Neural crest cell (in vitro differentiated cells): ENCODE measurements at regions not wholly inside any gene's neighbourhood (a gene's known extent, or its start where the extent isn't known, plus 50 kb on each side); places are given as distances from the start of the nearest gene placed in this dataset.

Source experiments
- DNase-seq: peaks from one replicate; pipeline ENCODE4 v3.0.0; 2021; ENCODE audit warnings: low read depth, mixed read lengths, low spot score
- H3K27ac Mint-ChIP-seq: one replicate; pipeline ENCODE4 v1.8.0; 2021; ENCODE audit warnings: mild to moderate bottlenecking, mixed read lengths; ENCODE audit not compliant: unreplicated experiment
- H3K27me3 Mint-ChIP-seq: 2 replicates; pipeline ENCODE4 v1.8.0; 2021; ENCODE audit warnings: low read depth, mild to moderate bottlenecking, mixed read lengths
- H3K36me3 Mint-ChIP-seq: 2 replicates; pipeline ENCODE4 v1.8.0; 2021; ENCODE audit warnings: low read depth, mild to moderate bottlenecking, mixed read lengths
- H3K4me1 Mint-ChIP-seq: 2 replicates; pipeline ENCODE4 v1.8.0; 2021; ENCODE audit warnings: mixed read lengths
- H3K4me3 Mint-ChIP-seq: one replicate; pipeline ENCODE4 v1.8.0; 2021; ENCODE audit warnings: mild to moderate bottlenecking, mixed read lengths
- H3K9me3 Mint-ChIP-seq: 2 replicates; pipeline ENCODE4 v1.8.0; 2021; ENCODE audit warnings: mixed read lengths
- TF ChIP-seq, protein P1 (sequence below): fragments of 200-600 bp; sonication (generic); conservative IDR thresholded peaks from 2 replicates; pipeline ENCODE4 v1.5.0; 2021; ENCODE audit warnings: antibody characterized with exemption, mild to moderate bottlenecking

DNA sequence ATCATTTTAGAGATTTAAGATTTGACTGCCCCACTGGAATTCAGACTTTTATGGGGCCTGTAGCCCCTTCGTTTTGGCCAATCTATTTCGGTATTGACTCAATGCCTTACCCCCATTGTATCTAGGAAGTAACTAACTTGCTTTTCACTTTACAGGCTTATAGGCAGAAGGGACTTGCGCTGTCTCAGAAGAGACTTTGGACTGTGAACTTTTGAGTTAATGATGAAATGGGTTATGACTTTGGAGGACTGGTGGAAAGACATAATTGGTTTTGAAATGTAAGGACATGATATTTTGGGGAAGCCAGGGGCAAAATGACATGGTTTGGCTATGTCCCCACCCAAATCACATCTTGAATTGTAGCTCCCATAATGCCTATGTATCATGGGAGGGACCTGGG, 463.0 kb upstream of the KLHL1 start:
- Mint-ChIP-seq H3K36me3 (no peaks in the 10 kb centered on the region), H3K9me3 (no peaks in the 10 kb centered on the region), H3K4me3 (no peak overlapping the region), H3K27me3 (no peaks in the 10 kb centered on the region), H3K27ac (no peak overlapping the region), H3K4me1 (no peaks in the 10 kb centered on the region)
- TF ChIP-seq, protein P1, sequence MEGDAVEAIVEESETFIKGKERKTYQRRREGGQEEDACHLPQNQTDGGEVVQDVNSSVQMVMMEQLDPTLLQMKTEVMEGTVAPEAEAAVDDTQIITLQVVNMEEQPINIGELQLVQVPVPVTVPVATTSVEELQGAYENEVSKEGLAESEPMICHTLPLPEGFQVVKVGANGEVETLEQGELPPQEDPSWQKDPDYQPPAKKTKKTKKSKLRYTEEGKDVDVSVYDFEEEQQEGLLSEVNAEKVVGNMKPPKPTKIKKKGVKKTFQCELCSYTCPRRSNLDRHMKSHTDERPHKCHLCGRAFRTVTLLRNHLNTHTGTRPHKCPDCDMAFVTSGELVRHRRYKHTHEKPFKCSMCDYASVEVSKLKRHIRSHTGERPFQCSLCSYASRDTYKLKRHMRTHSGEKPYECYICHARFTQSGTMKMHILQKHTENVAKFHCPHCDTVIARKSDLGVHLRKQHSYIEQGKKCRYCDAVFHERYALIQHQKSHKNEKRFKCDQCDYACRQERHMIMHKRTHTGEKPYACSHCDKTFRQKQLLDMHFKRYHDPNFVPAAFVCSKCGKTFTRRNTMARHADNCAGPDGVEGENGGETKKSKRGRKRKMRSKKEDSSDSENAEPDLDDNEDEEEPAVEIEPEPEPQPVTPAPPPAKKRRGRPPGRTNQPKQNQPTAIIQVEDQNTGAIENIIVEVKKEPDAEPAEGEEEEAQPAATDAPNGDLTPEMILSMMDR, result no peak
- DNase-seq, result no peak

DNA sequence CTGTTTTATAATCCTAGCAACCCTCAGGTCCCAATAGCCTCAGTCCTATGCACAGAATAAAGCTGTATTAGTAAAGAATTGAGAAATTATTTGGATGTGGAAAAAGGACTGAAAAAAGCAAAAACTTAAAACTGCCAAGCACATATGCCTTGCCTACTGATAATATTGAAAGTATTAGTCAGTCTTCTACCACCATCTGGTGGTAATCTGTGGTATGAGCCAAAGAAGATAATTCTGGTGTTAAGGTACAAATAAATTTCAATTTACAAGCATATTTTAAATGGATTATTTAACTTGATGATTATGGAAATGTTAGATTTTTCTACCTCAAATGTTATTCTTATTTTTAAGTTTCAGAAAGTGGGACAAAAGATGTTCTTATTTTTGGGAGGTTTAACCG, 460.3 kb upstream of the KLHL1 start:
- Mint-ChIP-seq H3K27ac (no peak overlapping the region), H3K4me1 (no peaks in the 10 kb centered on the region), H3K36me3 (no peaks in the 10 kb centered on the region), H3K27me3 (no peaks in the 10 kb centered on the region), H3K4me3 (no peak overlapping the region), H3K9me3 (no peaks in the 10 kb centered on the region)
- peak; percentile 12 for DNase-seq
- TF ChIP-seq, protein P1, result peak; percentile 94

DNA sequence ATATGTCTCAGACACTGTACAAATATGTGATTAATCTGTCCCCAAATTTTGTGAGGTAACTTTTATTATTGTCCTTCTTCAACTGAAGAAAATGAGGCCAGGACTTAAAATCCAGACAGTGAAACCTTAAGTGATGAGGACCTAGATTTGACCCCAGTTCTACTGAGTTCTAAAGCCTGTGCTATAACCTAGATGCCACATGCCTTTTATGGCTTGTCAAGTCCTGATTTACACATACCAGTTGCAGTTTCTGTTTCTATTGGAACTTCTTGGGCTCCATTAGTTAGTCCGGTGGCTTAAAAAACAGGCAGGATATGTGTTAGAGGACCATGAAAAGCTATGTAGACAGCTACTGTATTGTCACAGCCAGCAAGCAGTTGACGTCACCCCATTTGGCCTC, 436.5 kb upstream of the KLHL1 start:
- H3K9me3 Mint-ChIP-seq, result no peaks in the 10 kb centered on the region
- TF ChIP-seq, protein P1, result no peak
- no peak for DNase-seq
- no peak overlapping the region for H3K27ac Mint-ChIP-seq
- peaks cover 4% of the 10 kb centered on the region for H3K4me1 Mint-ChIP-seq
- no peak overlapping the region for H3K4me3 Mint-ChIP-seq
- no peaks in the 10 kb centered on the region for H3K27me3 Mint-ChIP-seq
- no peaks in the 10 kb centered on the region for H3K36me3 Mint-ChIP-seq

DNA sequence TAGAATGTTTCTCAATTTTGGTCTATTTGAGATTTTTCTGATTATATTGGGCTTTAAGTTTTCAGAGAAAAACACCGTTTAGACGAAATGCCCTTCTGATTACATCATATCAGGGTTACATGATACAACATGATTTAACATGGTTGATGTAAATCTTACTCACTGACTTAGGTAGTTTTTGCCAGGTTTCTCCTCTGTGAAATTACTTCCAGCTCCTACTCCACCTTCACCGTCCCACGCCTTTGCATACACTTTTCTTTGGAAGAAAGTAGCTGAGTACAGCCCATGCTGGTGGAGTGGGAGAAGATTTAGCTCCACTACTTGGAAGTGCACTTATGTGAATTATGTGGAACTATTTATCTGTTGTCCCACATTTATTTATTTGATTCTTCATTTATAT, 433.2 kb upstream of the KLHL1 start:
- no peaks in the 10 kb centered on the region for H3K36me3 Mint-ChIP-seq
- H3K9me3 Mint-ChIP-seq, result peaks cover 3% of the 10 kb centered on the region
- no peaks in the 10 kb centered on the region for H3K27me3 Mint-ChIP-seq
- no peak overlapping the region for H3K4me3 Mint-ChIP-seq
- TF ChIP-seq, protein P1, result no peak
- H3K4me1 Mint-ChIP-seq, result peaks cover 4% of the 10 kb centered on the region
- H3K27ac Mint-ChIP-seq, result no peak overlapping the region
- DNase-seq, result no peak

DNA sequence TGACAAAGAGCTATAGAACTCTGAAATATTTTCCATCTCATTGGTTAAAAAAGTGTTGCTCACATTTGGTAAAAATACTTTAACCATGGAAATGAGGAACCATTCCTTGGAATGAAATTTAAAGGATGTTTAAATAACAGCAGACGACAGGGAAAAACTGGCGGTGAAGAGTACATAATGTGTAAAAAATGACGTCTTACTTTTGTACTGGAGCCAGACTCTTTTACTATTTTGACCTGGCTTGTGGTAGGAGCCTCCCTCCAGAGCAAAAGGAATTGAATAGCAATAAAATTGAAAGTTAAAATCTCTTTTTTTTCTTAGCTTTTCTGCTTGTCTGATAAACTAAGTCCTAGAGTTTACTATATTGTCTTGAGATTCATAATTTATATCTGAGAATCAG, 426.2 kb upstream of the KLHL1 start:
- DNase-seq, result no peak
- H3K27ac Mint-ChIP-seq, result no peak overlapping the region
- peaks cover 7% of the 10 kb centered on the region for H3K4me1 Mint-ChIP-seq
- no peaks in the 10 kb centered on the region for H3K27me3 Mint-ChIP-seq
- H3K36me3 Mint-ChIP-seq, result no peaks in the 10 kb centered on the region
- peaks cover 3% of the 10 kb centered on the region for H3K9me3 Mint-ChIP-seq
- TF ChIP-seq, protein P1, result no peak
- no peak overlapping the region for H3K4me3 Mint-ChIP-seq

DNA sequence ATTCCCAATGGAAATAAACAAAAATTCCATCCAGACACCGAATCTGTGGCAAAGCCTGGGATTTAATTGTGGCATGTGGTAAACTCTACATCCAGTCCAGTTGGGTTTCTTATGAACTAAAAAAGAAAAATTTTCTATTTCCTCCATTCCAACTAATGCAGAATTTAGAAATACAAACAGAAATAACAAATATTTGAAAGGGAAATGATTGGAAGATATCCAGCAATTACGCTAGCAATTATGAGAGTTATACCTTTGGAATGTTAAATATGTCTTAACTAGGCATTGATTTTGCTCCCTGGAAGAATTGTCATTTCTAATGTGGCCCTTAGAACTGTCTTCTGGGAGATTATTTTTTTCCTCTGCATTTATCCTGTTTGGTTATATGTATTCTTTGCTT, 421.4 kb upstream of the KLHL1 start:
- TF ChIP-seq, protein P1, result no peak
- H3K4me3 Mint-ChIP-seq, result no peak overlapping the region
- H3K27me3 Mint-ChIP-seq, result no peaks in the 10 kb centered on the region
- no peaks in the 10 kb centered on the region for H3K36me3 Mint-ChIP-seq
- H3K9me3 Mint-ChIP-seq, result no peaks in the 10 kb centered on the region
- no peaks in the 10 kb centered on the region for H3K4me1 Mint-ChIP-seq
- no peak overlapping the region for H3K27ac Mint-ChIP-seq
- no peak for DNase-seq
